ENCODE measurements at regions not wholly inside any gene's neighbourhood (a gene's known extent, or its start where the extent isn't known, plus 50 kb on each side); places are given as distances from the start of the nearest gene placed in this dataset.

- intact Hi-C loops (cut with micrococcal nuclease), result no loop called here
These were observed 498.0 kb downstream of the VRK1 start for GRCh38 chr14:97295108-97295710.

DNA sequence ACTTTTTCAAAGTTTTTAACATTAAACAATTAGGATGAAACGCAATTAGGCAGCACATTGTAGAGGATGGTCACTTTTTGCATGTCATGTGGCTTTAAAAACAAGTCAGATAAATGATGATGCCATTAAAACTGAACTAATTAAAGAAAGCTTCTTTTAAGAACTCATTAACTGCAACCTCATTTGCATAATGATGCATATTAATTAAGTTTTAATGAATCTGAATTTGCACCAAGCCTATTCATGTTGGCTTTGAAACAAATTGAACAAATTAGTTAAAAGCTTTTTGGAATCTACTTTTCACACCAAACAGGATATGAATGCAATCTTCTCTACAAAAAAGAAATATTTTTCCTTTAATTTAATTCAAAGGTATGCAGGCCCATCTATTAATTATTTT, 499.0 kb downstream of the VRK1 start:
- intact Hi-C loops (cut with micrococcal nuclease), result no loop called here

DNA sequence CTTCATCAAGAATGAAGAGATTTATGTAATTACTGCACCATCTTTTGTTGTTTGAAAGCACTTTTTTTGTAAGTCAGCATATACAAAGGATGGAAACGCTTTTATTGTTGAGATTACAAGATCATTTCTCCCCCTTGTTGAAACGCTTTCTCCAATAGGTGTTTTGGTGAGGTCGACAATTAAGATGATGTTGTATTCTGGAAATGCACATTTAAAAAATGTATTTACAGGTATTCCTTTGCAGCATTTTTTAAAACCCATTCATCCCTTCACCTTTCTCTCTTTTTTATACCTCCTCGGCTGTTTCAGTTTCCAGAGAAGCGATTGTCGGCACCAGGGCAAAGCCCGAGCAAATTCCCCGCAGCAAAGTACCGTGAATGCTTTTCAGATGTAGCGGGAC, 499.9 kb downstream of the VRK1 start:
- intact Hi-C loops (cut with micrococcal nuclease), result no loop called here

DNA sequence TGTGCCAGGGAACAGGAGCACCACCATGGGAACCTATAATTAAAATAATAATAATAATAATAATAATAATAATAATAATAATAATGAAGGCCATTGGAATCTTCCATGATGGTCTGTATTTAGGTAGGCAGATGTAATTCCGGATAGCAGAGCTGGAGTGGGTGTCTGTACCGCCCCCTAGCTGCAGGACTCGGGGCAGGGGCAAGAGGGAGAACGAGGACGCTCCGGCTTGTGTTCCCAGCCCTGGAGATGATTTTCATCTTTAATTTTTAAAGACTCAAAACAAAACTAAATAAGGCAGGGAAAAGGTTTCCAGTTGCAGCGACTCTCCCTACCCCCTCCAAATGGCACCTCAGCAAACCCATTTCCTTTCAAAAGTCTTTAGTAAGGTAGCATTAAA, 501.1 kb downstream of the VRK1 start:
- intact Hi-C loops (cut with micrococcal nuclease), result no loop called here

- intact Hi-C loops (cut with micrococcal nuclease), result no loop called here
These were observed 501.6 kb downstream of the VRK1 start for GRCh38 chr14:97298736-97299135.

GRCh38 chr14:97299661-97300060, 502.5 kb downstream of the VRK1 start:
- intact Hi-C loops (cut with micrococcal nuclease), result loop anchor here (10.0 kb wide), 4 partner anchors 105 to 1975 kb away; partner anchors contain the start of gene BCL11B

DNA sequence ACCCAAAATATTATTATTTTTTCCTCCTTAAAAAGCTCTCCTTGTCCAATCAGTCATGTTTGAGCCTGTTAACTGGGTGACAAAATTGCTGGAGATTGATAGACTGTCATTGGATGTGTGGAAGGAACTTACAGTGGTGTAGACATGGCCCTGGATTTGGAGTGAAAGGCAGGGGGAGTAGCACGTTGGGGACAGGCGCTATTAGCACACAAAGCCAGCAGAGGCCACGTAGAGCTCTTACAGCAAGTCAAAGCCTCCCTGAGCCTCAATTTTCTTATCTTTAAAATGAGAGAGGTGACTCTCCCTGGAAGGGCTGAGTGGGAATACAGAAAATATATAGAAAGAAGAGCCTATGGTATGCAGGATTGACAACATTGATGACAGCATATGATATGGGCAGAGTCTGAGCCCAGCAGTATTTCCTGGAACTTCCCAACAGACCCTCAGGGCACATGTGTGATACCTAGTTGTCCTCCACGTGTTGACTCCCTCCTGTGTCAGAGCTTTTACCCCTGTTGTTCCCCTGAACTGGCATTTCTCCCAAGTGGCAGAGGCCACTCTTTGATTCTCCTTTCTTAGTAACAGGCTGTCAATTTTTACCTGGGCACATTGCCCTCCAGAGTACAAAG, 504.9 kb downstream of the VRK1 start:
- intact Hi-C loops (cut with micrococcal nuclease), result loop anchor here (10.0 kb wide), 4 partner anchors 103 to 1973 kb away; partner anchors contain the start of gene BCL11B

- intact Hi-C loops (cut with micrococcal nuclease), result loop anchor here (5.0 to 10.0 kb wide), 7 partner anchors 71 to 1969 kb away; partner anchors contain the start of gene BCL11B
These were observed 509.1 kb downstream of the VRK1 start for GRCh38 chr14:97306133-97306759.

DNA sequence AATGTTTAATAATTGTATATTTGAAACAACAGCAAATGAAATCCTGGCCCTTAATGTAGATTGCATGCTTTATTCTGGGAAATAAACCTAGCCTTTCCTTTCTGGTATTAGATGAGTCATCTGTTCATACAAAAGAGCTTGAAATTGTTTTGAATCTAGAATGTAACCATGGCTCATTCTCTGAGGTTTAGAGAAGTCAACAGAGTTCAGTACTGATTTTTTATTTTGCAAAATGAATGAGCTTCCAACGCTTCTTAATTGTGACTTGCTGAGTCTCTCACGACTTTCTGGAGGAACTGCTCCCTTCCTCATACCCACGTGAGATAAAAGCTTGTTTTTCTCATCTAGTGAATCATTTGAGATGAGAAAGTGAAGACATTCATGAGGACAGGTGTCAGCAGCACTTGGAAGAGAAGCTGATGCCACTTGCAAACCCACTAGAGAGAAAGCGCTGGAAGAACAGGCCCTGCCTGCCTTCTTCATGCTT, 509.6 kb downstream of the VRK1 start:
- intact Hi-C loops (cut with micrococcal nuclease), result loop anchor here (5.0 to 10.0 kb wide), 7 partner anchors 70 to 1968 kb away; partner anchors contain the start of gene BCL11B

DNA sequence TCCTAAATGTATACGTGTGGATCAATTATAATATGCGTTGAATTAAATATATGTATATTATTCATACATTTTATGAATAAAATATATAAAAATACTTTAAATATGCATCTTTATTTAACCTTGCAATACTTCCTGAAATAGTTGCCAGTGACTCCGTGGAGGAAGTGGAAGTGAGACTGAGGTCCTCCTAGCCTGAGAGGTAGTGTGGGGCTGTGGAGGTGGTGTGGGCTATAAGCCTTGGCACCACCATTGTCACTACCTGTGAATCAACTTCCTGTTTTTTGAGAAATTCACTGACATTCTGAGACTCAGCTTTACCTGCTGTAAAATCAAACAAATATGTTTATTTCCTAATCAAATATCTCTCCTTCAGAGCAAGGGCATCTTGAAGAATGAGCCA, 514.2 kb downstream of the VRK1 start:
- intact Hi-C loops (cut with micrococcal nuclease), result no loop called here

DNA sequence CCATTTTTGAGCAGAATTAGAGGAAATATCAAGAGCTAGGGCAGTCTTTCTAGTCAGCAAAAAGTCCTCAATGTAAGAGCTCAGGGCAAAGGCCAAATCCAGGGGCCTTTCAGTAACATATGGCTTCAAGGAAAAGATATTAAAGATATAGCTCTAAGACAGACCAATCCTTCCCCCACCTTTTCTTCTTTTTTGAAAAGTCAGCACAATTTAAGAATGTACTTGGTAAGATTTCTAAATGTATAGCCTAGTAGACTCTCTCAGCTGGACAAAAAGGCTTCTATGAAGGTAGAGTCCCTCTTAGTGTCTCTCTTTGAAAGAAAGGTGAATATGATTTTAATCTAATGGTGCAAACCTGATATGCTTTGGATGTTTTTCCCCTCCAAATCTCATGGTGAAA, 515.7 kb downstream of the VRK1 start:
- intact Hi-C loops (cut with micrococcal nuclease), result no loop called here

DNA sequence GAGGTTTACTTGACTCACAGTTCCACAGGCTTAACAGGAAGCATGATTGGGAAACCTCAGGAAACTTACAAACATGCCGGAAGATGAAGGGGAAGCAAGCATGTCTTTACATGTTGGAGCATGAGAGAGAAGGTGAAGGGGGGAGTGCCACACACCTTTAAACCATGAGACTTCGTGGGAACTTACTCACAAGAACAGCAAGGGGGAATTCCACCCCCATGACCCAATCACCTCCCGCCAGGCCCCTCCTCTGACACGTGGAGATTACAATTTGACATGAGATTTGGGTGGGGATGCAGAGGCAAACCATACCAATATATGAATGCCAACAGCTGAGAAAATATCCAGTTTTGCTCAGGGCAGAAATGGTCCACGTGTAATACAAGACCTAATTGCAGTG, 518.6 kb downstream of the VRK1 start:
- intact Hi-C loops (cut with micrococcal nuclease), result no loop called here

- intact Hi-C loops (cut with micrococcal nuclease), result no loop called here
These were observed 521.2 kb downstream of the VRK1 start for GRCh38 chr14:97318380-97318779.

DNA sequence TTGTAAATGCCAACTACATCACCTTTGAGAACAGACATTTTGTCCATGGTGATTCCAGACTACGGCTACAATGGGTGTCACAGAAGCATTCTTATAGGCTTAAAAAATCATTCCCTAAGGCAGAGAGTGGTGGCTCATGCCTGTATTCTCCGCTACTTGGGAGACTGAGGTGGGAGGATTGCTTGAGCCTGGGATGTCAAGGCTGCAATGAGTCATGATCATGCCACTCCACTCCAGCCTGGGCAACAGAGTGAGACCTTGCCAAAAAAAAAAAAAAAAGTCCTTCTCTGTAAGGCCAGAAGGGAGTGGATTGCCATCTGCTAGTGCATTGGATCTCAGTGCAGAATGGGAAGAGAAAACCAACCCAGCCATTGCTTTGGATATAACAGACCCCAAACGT, 522.5 kb downstream of the VRK1 start:
- intact Hi-C loops (cut with micrococcal nuclease), result no loop called here

- intact Hi-C loops (cut with micrococcal nuclease), result no loop called here
These were observed 531.6 kb downstream of the VRK1 start for GRCh38 chr14:97328743-97329142.

DNA sequence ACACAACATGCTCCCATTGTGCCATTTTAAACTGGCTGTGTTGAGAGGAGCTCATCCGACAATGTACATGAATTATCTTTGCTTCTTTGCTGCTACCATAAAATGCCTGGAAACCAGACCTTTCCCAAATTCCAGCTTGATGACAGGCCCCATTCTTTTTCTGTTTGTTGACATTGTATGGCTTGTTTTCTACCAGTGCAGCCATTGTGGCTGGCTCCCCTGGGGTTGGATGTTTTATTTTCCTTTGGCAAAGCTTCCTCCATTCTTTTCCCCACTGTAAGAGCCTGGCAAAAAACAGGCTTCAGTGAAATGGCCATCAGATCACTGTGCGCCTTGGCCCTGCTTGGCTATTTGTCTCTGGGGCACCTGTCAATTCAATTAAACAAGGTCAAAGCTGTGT, 532.5 kb downstream of the VRK1 start:
- intact Hi-C loops (cut with micrococcal nuclease), result no loop called here

- intact Hi-C loops (cut with micrococcal nuclease), result no loop called here
These were observed 533.9 kb downstream of the VRK1 start for GRCh38 chr14:97331058-97331457.

GRCh38 chr14:97331526-97331925, 534.3 kb downstream of the VRK1 start:
- intact Hi-C loops (cut with micrococcal nuclease), result no loop called here

DNA sequence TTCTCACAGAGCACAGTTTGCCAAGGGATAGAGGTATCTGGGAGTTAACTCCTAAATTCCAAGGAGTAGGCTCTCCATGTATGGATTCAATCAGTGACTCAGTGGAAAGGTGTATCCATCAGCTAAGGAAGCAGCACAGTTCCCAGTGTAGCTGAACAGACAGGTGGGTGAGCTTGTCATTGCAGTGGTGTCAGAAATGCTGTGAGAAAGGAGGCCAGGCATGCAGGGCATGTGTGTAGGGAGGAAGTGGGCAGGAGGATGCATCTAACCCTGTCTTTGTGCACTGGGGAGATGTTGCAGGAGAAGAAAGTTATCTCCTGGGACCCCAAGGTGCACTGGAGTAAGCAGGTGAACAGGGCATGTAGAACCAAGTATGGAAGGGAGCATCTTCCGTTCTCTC, 539.0 kb downstream of the VRK1 start:
- intact Hi-C loops (cut with micrococcal nuclease), result no loop called here

DNA sequence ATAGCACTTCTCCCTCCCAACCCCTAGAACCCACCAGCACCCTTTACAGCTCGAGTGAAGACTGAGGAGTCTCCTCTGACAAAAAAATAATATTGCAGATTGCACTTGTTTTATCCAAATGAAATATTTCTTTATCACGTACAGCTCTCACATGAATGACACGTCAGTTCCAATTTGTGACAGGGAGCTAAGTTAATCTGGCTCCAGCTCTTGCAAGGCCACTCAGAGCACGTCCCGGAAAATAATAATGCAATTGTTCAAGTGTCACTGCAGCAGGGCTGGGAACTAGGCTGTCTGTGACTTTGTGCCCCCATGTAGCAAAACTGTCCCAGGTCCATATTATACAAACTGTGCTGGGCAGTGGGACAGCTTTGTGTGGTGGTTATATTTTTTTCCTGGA, 539.6 kb downstream of the VRK1 start:
- intact Hi-C loops (cut with micrococcal nuclease), result no loop called here

GRCh38 chr14:97337267-97337666, 540.1 kb downstream of the VRK1 start:
- intact Hi-C loops (cut with micrococcal nuclease), result no loop called here

DNA sequence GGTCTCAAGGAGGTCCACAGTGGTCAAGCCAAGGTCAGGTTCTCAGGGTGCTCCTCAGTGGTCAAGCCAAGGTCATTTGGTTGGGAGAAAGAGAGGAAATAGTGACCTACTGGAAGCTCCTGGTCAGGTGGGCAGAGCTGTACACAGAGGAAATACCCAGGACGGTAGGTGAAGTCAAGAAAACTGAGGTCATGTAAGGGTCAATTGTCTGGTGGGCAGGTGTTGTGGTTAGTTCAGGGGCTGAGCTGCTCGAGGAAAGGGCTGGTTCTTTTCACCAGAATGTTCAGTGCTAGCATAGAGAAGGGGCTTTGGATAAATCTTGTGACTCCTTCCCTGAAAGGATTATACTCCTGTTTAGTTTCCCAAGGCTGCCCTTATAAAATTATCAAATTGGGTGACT, 540.5 kb downstream of the VRK1 start:
- intact Hi-C loops (cut with micrococcal nuclease), result no loop called here

GRCh38 chr14:97344666-97345065, 547.5 kb downstream of the VRK1 start:
- intact Hi-C loops (cut with micrococcal nuclease), result no loop called here
